Right lobe of liver (tissue), 6 donors: ENCODE measurements at regions not wholly inside any gene's neighbourhood (a gene's known extent, or its start where the extent isn't known, plus 50 kb on each side); places are given as distances from the start of the nearest gene placed in this dataset.

Source experiments
- ATAC-seq, 4 donors: fragments of 200-7000 bp; cut with Tn5 transposase; one replicate each; pipeline ENCODE4 v1.9.1; 2020; ENCODE audit warnings: mild to moderate bottlenecking in 4 of 4, moderate library complexity in 4 of 4
- DNase-seq, 3 donors: peaks; one replicate each; pipeline ENCODE4 v3.0.0-alpha.2; 2020
- H3K27ac ChIP-seq, 3 donors: fragments of 200-600 bp; one replicate each; pipeline ENCODE4 v1.8.0; 2022
- H3K27me3 ChIP-seq, 2 donors: fragments of 200-600 bp; one replicate each; pipeline ENCODE4 v1.8.0; 2022
- H3K36me3 ChIP-seq, 4 donors: fragments of 200-600 bp; sonication (generic) in 1 of 4; one replicate each; pipeline versions ENCODE4 v1.5.1 to v1.8.0; 2017 to 2022; ENCODE audit warnings: control low read depth in 1 of 4
- H3K4me1 ChIP-seq, 4 donors: fragments of 200-600 bp; sonication (generic) in 1 of 4; one replicate each; pipeline versions ENCODE4 v1.5.1 to v1.8.0; 2017 to 2022; ENCODE audit warnings: control low read depth in 1 of 4
- H3K4me3 ChIP-seq, 3 donors: fragments of 200-600 bp; one replicate each; pipeline ENCODE4 v1.8.0; 2022
- H3K9me3 ChIP-seq, 4 donors: fragments of 200-600 bp; sonication (generic) in 1 of 4; one replicate each; pipeline versions ENCODE4 v1.5.1 to v1.8.0; 2017 to 2022; ENCODE audit warnings: control low read depth in 1 of 4
- POLR2A ChIP-seq: fragments of 450-650 bp; IDR thresholded peaks from one replicate; pipeline ENCODE4 v1.6.1; 2017; ENCODE audit warnings: antibody characterized with exemption, mild to moderate bottlenecking
- WGBS: methylation state at CpG from one replicate; pipeline ENCODE4 v1.1.6; 2018; ENCODE audit warnings: low coverage, low lambda C conversion rate; ENCODE audit not compliant: insufficient coverage; ENCODE audit errors: missing lambda C conversion rate; 5-methylcytosine and 5-hydroxymethylcytosine counted together
- intact Hi-C, 2 donors: fragments of 100-400 bp; cut with DNase I; formaldehyde crosslinking; loops; one replicate each; pipeline versions ENCODE4 v1.11.2 to v1.14.1; 2022
- TF ChIP-seq, protein P1 (sequence below), 4 donors: fragments of 200-600 bp in 3 of 4; fragments of 450-650 bp in 1 of 4; IDR thresholded peaks; one replicate each; pipeline versions ENCODE4 v1.5.1 to v1.8.0; 2016 to 2022; ENCODE audit warnings: antibody characterized with exemption in 4 of 4, mild to moderate bottlenecking in 2 of 4
- donor health status: DM: no; HTN: yes; CAD: no.
- donor health status: DM: no; HTN: no; CAD: no.
- donor health status: DM: no; HTN: no; CAD: no.
- donor health status: DM: no; HTN: yes; CAD: no.
- donor health status: DM: no; HTN: yes; CAD: no.

DNA sequence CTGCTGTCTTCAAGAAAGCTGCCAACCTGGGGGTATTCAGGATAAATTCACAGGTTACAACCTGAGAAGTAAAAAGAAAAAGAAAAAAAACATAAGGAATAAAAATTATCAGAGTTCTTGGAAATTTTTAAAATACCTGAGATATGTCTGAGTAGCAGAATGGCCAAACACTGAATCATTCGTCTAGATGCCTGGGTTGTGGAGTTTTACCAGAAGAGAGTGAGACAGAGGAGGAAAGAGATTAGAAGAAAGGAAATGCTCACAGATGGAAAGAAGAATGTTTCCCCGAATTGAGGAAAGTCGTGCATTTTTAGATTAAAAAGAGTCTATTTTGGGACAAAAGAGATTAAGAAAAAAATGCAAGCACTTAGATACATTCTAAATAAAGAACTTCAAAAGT, 1026.7 kb downstream of the TBC1D22A start:
- Histone ChIP-seq H3K4me1 (no peaks in the 10 kb centered on the region), H3K4me3 (no peak overlapping the region), H3K36me3 (no peaks in the 10 kb centered on the region), H3K9me3 (no peaks in the 10 kb centered on the region), H3K27me3 (peaks cover 0 to 3% of the 10 kb centered on the region in 2 donors), H3K27ac (no peak overlapping the region)
- TF ChIP-seq, protein P1, sequence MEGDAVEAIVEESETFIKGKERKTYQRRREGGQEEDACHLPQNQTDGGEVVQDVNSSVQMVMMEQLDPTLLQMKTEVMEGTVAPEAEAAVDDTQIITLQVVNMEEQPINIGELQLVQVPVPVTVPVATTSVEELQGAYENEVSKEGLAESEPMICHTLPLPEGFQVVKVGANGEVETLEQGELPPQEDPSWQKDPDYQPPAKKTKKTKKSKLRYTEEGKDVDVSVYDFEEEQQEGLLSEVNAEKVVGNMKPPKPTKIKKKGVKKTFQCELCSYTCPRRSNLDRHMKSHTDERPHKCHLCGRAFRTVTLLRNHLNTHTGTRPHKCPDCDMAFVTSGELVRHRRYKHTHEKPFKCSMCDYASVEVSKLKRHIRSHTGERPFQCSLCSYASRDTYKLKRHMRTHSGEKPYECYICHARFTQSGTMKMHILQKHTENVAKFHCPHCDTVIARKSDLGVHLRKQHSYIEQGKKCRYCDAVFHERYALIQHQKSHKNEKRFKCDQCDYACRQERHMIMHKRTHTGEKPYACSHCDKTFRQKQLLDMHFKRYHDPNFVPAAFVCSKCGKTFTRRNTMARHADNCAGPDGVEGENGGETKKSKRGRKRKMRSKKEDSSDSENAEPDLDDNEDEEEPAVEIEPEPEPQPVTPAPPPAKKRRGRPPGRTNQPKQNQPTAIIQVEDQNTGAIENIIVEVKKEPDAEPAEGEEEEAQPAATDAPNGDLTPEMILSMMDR (IDR thresholded peaks at IDR 0.05), result no peak
- TF ChIP-seq POLR2A, result no peak
- WGBS, result 28% methylated on average over 3 of the region's 3 CpGs
- intact Hi-C loops, result no loop called here
- DNase-seq (no peak), ATAC-seq (no peak)

DNA sequence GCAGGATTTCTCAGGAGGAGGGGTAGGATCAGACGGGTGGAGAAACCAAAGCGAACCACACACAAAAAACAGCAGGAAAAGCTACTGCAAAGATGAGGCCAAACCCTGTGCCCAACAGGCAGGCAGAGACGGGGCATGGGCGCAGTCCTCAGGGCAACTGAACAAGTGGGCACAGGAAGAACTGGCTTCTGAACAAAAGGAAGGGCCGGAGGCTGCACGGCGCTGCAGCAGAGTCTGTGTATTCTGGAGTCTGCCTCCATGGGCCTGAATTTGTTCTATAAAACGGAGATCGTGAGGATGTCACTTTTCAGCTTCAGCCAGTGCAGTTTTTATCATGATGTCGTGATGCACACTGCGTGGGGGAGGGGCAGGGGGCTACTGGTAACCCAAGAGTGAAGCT, 1026.0 kb downstream of the TBC1D22A start:
- Histone ChIP-seq H3K27ac (no peak overlapping the region), H3K27me3 (peaks cover 0 to 3% of the 10 kb centered on the region in 2 donors), H3K36me3 (no peaks in the 10 kb centered on the region), H3K4me1 (no peaks in the 10 kb centered on the region), H3K4me3 (no peak overlapping the region), H3K9me3 (no peaks in the 10 kb centered on the region)
- TF ChIP-seq, protein P1 (IDR thresholded peaks at IDR 0.05), result no peak
- TF ChIP-seq POLR2A, result no peak
- intact Hi-C loops, result no loop called here
- WGBS, result 68% methylated on average over 9 of the region's 11 CpGs
- ATAC-seq (no peak), DNase-seq (no peak)

DNA sequence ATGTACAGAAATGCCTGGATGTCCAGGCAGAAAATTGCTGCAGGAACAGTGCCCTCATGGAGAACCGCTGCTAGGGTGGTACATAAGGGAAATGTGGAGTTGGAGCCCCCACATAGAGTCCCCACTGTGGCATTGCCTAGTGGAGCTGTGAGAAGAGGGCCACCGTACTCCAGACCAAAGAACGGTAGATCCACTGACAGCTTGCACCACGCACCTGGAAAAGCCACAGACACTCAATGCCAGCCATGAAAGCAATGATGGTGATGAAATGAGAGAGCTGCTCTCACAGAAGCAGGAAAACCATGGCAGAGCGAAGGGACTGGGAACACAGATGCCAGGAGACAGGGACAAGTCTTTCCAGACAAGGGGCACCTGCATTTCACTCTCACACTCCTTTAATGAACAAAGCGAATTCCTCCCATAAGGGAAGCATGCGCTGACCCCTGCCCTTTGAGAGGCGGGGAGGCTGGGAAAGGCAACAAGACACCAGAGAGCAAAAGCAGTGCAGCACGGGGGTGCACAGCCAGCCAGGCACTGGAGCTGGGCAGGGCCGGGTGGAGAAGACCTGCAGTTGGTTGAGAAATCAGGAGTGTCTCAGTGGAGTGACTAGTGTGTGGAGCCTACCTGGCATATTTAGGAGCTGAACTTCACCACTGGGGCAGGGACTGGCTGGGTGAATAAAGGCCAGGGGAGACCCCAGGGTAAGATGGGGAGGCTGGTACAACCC, 1025.2 kb downstream of the TBC1D22A start:
- intact Hi-C loops, result no loop called here
- WGBS, result 57% methylated on average over 7 of the region's 10 CpGs
- TF ChIP-seq POLR2A, result no peak
- TF ChIP-seq, protein P1 (IDR thresholded peaks at IDR 0.05), result no peak
- no peak for ATAC-seq
- Histone ChIP-seq H3K36me3 (no peaks in the 10 kb centered on the region), H3K9me3 (no peaks in the 10 kb centered on the region), H3K4me1 (no peaks in the 10 kb centered on the region), H3K4me3 (no peak overlapping the region), H3K27ac (no peak overlapping the region), H3K27me3 (peaks cover 0 to 3% of the 10 kb centered on the region in 2 donors)
- no peak for DNase-seq

DNA sequence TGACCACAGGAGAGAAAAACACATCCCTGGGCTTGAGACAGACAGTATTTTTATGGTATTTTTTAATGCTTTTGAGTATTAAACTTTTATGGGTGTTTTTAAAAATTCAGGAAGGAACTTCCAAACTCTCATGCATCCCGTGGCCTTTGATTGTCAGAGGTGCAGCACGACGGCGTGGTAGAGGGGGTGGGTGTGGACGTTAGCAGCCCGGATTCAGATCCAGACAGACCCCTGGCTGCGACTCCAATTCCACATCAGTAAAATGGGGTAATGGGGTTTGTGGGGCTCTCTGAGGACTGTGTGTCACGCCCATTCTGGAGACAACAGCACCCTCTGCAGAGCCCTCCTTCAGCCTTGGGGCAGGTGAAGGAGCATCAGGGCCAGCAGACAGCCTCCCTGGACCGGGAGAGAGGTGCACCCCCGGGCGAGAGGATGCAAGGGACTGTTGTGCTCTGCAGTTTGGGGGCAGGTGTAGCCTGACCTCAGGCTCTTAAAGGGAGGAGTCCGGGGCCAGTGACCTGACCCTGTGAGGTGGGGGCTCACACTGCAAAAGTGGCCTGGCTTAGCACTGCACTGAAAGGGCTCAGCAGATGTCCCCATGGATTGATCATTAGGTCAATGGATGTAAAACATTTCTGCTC, 1024.3 kb downstream of the TBC1D22A start:
- Histone ChIP-seq H3K4me1 (no peaks in the 10 kb centered on the region), H3K36me3 (no peaks in the 10 kb centered on the region), H3K4me3 (no peak overlapping the region), H3K9me3 (no peaks in the 10 kb centered on the region), H3K27ac (no peak overlapping the region), H3K27me3 (peaks cover 0 to 3% of the 10 kb centered on the region in 2 donors)
- no peak for TF ChIP-seq POLR2A
- TF ChIP-seq, protein P1 (IDR thresholded peaks at IDR 0.05), result no peak
- no peak for ATAC-seq
- intact Hi-C loops, result no loop called here
- DNase-seq, result no peak
- 56% methylated on average over 6 of the region's 12 CpGs for WGBS
